Mucosa of rectum (tissue), 2 donors: ENCODE measurements at regions not wholly inside any gene's neighbourhood (a gene's known extent, or its start where the extent isn't known, plus 50 kb on each side); places are given as distances from the start of the nearest gene placed in this dataset.

Experiments used
- H3K27ac ChIP-seq, 2 donors: one replicate each; pipeline ENCODE4 v1.7.0; 2013; ENCODE audit warnings: inconsistent platforms in 2 of 2, low read depth in 2 of 2, low read length in 2 of 2
- H3K27me3 ChIP-seq, 2 donors: one replicate each; pipeline ENCODE4 v1.7.0; 2013; ENCODE audit warnings: low read length in 2 of 2; ENCODE audit not compliant: control insufficient read depth in 2 of 2, insufficient read depth in 2 of 2
- H3K36me3 ChIP-seq, 2 donors: one replicate each; pipeline ENCODE4 v1.7.0; 2013; ENCODE audit warnings: low read length in 2 of 2; ENCODE audit not compliant: control insufficient read depth in 2 of 2, insufficient read depth in 2 of 2
- H3K4me1 ChIP-seq, 2 donors: one replicate each; pipeline ENCODE4 v1.7.0; 2013; ENCODE audit warnings: low read length in 2 of 2, mild to moderate bottlenecking in 1 of 2; ENCODE audit not compliant: control insufficient read depth in 2 of 2, insufficient read depth in 2 of 2
- H3K4me3 ChIP-seq, 2 donors: one replicate each; pipeline ENCODE4 v1.7.0; 2013; ENCODE audit warnings: low read length in 2 of 2
- H3K9ac ChIP-seq, 2 donors: one replicate each; pipeline ENCODE4 v1.7.0; 2013; ENCODE audit warnings: low read length in 2 of 2, low read depth in 1 of 2, mild to moderate bottlenecking in 1 of 2
- H3K9me3 ChIP-seq, 2 donors: one replicate each; pipeline ENCODE4 v1.7.0; 2013; ENCODE audit warnings: low read length in 2 of 2; ENCODE audit not compliant: control insufficient read depth in 2 of 2
- donor health status: healthy.
- donor health status: Normal muscosa, but diverticular disease.

DNA sequence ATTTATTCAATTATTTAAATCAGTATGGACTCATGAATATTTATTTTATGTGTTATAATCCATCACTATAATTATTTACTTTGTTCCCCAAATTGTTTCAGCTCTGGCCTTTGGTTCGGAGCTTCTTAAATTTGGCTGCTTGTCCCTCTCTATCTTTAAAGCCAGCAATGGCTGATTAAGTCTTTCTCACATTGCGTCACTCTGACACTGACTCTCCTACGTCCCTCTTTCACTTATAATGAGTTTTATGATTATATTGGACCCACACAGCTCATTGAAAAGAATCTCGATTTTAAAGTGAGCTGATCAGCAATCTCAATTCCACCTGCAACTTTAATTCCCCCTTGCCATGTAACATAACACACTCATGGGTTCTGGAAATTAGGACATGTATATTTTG is 185.2 kb upstream of the SLC39A10 start:
- Histone ChIP-seq H3K36me3 (no peaks in the 10 kb centered on the region), H3K27me3 (no peaks in the 10 kb centered on the region), H3K4me3 (no peak overlapping the region), H3K9ac (no peak overlapping the region), H3K4me1 (no peaks in the 10 kb centered on the region), H3K27ac (no peak overlapping the region), H3K9me3 (no peaks in the 10 kb centered on the region)

DNA sequence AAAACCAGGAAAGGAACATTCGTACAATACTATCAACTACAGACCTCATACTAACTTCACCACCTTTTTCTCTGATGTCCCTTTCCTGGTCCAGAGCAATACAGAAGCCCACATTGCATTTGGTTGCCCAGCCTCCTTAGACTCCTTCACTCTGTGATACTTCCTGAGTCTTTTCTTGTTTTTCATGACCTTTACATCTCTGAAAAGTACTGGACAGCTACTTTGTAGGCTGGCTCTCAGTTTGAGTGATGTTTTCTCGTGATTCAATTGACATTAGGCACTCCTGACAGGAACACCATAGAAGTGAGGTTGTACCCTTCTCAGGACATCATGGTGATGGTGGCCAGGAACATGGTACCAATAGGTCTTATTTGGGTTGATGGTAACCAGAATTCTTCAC is 185.9 kb upstream of the SLC39A10 start:
- H3K27me3 ChIP-seq: no peaks in the 10 kb centered on the region
- no peaks in the 10 kb centered on the region for H3K4me1 ChIP-seq
- H3K36me3 ChIP-seq: no peaks in the 10 kb centered on the region
- no peaks in the 10 kb centered on the region for H3K9me3 ChIP-seq
- no peak overlapping the region for H3K9ac ChIP-seq
- no peak overlapping the region for H3K27ac ChIP-seq
- H3K4me3 ChIP-seq: no peak overlapping the region

DNA sequence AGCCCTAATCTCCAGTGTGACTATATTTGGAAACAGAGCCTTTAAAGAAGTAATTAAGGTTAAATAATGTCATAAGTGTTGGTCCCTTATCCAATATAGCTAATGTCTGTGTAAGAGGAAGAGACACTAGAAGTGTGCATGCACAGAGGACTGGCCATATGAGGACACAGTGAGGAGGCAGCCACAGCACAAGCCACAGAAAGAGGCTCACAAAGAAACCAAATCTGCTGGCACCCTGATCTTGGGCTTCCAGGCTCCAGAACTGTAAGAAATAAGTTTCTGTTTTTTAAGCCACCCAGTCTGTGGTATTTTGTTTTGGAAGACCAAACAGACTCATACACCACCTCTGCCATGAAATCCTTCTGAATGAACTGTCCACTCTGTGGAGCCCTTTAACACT is 186.4 kb upstream of the SLC39A10 start:
- no peaks in the 10 kb centered on the region for H3K27me3 ChIP-seq
- no peak overlapping the region for H3K9ac ChIP-seq
- no peak overlapping the region for H3K27ac ChIP-seq
- H3K36me3 ChIP-seq: no peaks in the 10 kb centered on the region
- H3K4me3 ChIP-seq: no peak overlapping the region
- peaks cover 0 to 3% of the 10 kb centered on the region in 2 donors for H3K9me3 ChIP-seq
- no peaks in the 10 kb centered on the region for H3K4me1 ChIP-seq

DNA sequence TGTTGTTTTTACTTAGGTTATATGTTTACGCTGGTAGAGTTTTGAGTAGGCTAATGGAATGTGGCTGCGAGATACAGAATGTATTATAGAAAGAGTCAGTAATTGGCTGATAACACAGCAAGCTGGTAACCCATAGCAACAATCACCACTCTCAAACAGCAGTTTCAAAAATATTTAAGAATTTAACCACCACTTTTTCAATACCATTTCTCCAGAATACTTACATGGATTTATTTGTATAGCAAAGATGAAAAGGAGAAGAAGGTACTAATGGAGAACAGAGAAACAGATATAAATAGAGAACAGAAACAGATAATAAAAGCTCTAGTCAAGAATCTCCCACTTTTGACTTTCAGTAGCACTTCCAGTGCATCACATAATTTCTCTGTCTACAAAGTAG is 188.3 kb upstream of the SLC39A10 start:
- Histone ChIP-seq H3K9me3 (peaks cover 0 to 3% of the 10 kb centered on the region in 2 donors), H3K27ac (no peak overlapping the region), H3K9ac (no peak overlapping the region), H3K4me3 (no peak overlapping the region), H3K36me3 (no peaks in the 10 kb centered on the region), H3K4me1 (no peaks in the 10 kb centered on the region), H3K27me3 (no peaks in the 10 kb centered on the region)

DNA sequence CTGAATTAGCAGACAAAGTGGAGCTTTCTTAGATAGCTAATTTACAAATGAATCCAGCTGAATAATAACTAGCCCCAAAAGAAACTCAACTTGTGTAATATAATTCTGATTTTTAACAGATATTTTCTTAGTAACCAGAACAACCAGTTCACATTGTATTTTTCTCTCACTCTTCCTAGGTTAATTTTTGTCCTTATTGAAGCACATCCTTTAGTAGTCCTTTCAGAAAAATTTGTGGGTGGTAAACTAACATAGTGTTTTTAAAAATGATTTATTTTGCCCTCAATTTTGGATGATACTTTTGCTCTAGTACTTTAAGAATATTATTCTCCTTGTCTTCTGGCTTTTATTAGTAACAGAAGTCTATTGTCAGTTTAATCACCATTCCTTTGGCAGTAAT is 190.6 kb upstream of the SLC39A10 start:
- Histone ChIP-seq H3K27ac (no peak overlapping the region), H3K9ac (no peak overlapping the region), H3K4me1 (no peaks in the 10 kb centered on the region), H3K36me3 (no peaks in the 10 kb centered on the region), H3K27me3 (no peaks in the 10 kb centered on the region), H3K4me3 (no peak overlapping the region), H3K9me3 (peaks cover 0 to 3% of the 10 kb centered on the region in 2 donors)

DNA sequence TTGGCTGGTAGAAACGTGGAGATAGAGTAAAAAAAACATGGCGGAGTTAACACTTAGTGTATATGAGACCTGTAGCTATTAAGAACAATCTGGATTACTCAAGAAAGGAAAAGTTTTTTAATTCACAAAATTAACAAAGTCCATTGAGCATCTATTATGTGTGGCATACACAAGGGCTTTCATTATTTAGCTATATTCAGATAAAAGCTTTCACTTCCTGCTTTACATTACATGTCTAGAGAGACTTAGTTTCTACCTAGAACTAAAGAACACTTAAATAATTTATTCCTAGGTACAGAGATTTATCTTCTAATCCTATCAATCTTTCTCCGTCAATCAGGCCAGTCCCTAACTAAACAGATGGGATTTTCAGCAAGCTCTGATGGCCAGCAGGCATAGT is 196.0 kb upstream of the SLC39A10 start:
- no peaks in the 10 kb centered on the region for H3K4me1 ChIP-seq
- peaks cover 0 to 3% of the 10 kb centered on the region in 2 donors for H3K9me3 ChIP-seq
- H3K4me3 ChIP-seq: no peak overlapping the region
- H3K9ac ChIP-seq: no peak overlapping the region
- H3K27me3 ChIP-seq: no peaks in the 10 kb centered on the region
- H3K27ac ChIP-seq: no peak overlapping the region
- H3K36me3 ChIP-seq: no peaks in the 10 kb centered on the region

DNA sequence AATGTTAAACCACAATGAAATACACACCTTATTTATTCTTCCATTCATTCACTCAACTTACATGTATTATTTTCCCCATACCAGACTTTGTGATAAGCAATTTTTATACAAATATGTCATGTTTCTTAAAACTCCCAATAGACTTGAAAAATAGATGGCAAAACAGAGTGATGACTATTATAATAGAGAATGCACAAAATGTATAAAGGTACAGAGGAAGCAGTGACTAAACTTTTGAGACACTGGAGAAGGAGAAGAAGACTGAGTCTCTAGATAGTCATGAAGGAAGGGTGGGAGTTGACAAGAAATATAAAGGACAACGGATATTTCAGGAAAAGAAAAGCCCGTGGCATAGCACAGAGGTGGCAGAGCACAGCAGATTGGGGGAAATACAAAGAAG is 198.1 kb upstream of the SLC39A10 start:
- Histone ChIP-seq H3K9ac (no peak overlapping the region), H3K27ac (no peak overlapping the region), H3K9me3 (no peaks in the 10 kb centered on the region), H3K27me3 (no peaks in the 10 kb centered on the region), H3K4me3 (no peak overlapping the region), H3K36me3 (no peaks in the 10 kb centered on the region), H3K4me1 (no peaks in the 10 kb centered on the region)

DNA sequence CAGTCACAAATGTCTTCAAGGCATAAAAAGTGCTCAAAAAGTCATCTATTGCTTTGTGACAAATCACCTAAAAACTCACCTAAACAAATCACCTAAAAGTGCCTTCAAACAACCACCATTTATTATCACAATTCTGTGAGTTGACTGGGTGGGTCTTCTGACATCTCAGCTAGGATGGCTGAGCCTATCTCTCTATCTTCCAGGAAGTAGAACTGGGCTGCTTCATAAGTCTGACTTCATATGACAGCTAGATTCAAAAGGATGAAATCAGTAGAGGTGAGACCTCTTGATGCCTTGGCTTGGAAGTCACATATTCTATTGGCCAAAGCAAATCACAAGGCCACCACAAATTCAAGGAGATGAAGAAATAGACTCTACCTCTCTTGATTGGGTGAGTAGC is 199.2 kb upstream of the SLC39A10 start:
- Histone ChIP-seq H3K27ac (no peak overlapping the region), H3K36me3 (no peaks in the 10 kb centered on the region), H3K9me3 (no peaks in the 10 kb centered on the region), H3K4me3 (no peak overlapping the region), H3K27me3 (no peaks in the 10 kb centered on the region), H3K4me1 (no peaks in the 10 kb centered on the region), H3K9ac (no peak overlapping the region)

DNA sequence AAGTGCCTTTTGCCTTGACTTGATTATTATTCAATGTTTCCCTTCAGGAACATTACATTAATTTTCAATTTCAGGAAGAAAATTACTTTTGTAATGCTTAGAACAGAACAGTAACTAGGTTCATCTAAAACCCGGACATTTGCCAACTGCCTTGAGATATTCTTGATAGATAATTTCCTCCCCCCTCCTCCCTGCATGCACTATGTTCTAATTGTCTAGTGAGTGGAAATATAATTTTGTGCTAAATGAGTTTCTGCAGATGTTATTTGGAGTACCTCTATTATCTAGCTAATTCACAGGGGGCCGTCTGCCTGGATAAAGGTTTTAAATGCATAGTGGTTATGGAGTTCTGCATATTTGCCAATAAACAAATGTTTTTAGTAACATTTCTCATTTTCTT is 200.3 kb upstream of the SLC39A10 start:
- Histone ChIP-seq H3K9me3 (no peaks in the 10 kb centered on the region), H3K4me3 (no peak overlapping the region), H3K4me1 (no peaks in the 10 kb centered on the region), H3K9ac (no peak overlapping the region), H3K27me3 (no peaks in the 10 kb centered on the region), H3K36me3 (no peaks in the 10 kb centered on the region), H3K27ac (no peak overlapping the region)

DNA sequence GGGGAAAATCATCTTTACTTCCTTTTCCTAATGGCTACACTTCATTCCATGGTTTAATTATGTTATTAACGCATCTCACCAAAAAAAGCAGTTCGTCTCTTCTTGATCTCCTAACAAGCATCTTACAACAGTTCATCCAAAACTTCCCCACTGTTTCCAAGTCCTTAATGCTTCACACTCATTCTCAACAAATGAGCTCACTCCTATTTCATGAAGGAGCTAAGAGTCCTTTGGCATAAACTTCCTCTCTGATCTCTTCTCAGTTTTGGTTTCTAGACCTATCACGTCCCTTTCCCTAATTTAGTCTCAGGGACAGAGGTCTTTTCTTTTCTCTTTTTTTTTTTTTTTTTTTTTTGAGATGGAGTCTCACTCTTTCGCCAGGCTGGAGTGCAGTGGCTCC is 205.9 kb upstream of the SLC39A10 start:
- no peak overlapping the region for H3K27ac ChIP-seq
- H3K4me3 ChIP-seq: no peak overlapping the region
- no peaks in the 10 kb centered on the region for H3K4me1 ChIP-seq
- no peak overlapping the region for H3K9ac ChIP-seq
- H3K27me3 ChIP-seq: no peaks in the 10 kb centered on the region
- no peaks in the 10 kb centered on the region for H3K36me3 ChIP-seq
- H3K9me3 ChIP-seq: no peaks in the 10 kb centered on the region

DNA sequence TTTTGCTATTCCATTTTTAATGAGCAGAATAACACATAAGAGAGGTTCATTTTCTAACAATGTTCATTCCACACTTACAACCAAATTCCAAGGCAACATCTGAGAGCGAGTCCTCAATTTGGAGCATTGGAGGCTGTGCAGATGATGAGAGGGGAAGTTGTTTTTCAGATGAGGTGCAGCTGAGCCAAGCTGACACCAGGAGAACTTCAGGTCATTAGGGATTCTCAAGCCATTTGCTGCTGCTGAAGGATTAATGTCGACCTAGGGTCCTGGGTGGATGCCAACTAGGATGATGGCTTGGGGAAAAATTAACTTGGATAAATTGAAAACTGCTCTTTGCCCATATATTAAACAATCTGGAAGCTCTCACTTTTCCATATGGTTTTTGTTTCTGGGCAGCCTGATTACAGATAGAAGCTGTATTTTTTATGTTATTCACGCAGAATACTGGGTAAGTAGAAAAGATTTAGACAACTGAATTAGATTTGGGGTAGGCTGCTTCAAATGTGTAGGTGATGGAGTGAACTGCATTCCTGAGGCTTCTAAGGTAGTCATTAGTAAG is 206.4 kb upstream of the SLC39A10 start:
- no peak overlapping the region for H3K27ac ChIP-seq
- H3K4me1 ChIP-seq: no peaks in the 10 kb centered on the region
- no peaks in the 10 kb centered on the region for H3K9me3 ChIP-seq
- H3K9ac ChIP-seq: no peak overlapping the region
- H3K36me3 ChIP-seq: no peaks in the 10 kb centered on the region
- H3K27me3 ChIP-seq: no peaks in the 10 kb centered on the region
- no peak overlapping the region for H3K4me3 ChIP-seq
